ENCODE measurements at regions not wholly inside any gene's neighbourhood (a gene's known extent, or its start where the extent isn't known, plus 50 kb on each side); places are given as distances from the start of the nearest gene placed in this dataset.

- TF ChIP-seq CTCF (IDR thresholded peaks at IDR 0.05; ENCODE audit: low read depth, low read length) (no peak), EZH2phosphoT487 (IDR thresholded peaks at IDR 0.05; ENCODE audit: low read depth) (no peak)
These were observed 114.0 kb upstream of the ERCC4 start for GRCh38 chr16:13805951-13806350.

All from OCI-LY3 (cell line).